ENCODE measurements at regions not wholly inside any gene's neighbourhood (a gene's known extent, or its start where the extent isn't known, plus 50 kb on each side); places are given as distances from the start of the nearest gene placed in this dataset.
A peak's percentile ranks its signal among the peaks of the same experiment; 100 is the strongest.

DNA sequence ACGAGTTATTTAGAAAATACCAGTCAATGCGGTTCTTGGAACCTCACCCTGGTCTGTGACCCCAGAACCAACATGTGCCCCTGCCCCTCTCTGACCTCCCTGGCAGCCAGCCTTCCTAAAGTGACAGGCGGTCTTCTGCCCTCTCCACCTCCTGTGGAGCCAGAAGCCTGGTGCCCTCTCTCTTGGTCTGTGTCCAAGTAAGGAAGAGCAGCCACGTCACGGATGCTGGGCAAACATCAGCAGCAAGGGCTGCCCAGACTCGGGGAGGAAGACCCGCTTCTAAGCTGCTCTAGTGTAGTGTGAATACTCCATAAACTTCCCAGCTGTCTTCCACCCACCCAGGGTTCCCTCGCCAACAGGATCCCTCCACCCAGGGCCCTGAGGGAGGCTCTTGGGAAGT, 272.4 kb downstream of the BMP7 start:
- no peak for DNase-seq (ENCODE audit: low read depth in 4 of 4, low spot score in 1 of 4)

DNA sequence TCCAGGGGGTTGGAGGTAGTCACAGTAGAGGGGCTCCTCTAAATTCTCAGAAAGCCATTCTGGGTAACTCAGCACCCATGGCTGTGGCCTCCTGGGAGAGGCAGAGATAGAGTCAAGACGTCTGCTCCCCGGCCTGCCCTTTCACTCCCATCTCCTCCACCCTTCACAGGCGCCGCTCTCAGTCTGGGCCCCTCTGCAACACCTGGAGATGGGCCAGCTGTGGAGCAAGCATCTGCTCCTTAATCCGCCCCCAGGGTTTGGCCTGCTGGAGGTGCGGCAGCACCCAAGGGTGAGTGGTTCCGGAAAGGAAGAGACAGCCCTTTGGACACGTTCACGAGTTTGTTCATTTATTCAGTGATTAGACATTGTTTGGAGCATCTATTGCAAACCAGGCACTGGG, 271.3 kb downstream of the BMP7 start:
- no peak for DNase-seq (ENCODE audit: low read depth in 4 of 4, low spot score in 1 of 4)

DNA sequence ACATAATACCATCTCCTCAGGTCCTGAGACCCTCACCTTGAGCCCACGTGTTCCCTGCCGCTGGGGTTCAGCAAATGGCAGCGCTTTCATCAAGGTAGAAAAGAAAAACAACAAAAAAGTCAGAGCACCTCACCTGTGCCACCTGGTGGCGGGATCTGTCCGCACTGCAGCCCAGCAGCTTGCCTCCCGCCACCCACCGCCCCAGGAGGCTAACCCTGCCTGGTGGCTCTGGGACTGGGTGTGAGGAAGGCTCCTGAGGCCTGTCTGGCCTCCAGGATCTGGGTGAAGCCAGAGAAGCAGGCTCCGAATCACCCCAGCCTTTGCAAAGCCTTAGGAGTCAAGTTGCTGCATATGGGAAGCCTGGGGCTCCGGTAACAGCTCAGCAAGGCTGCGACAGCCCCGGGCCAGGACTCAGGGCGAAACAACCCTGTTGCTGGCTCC, 270.8 kb downstream of the BMP7 start:
- DNase-seq (ENCODE audit: low read depth in 4 of 4, low spot score in 1 of 4) = peak in 1 of 4 experiments; percentile 2

DNA sequence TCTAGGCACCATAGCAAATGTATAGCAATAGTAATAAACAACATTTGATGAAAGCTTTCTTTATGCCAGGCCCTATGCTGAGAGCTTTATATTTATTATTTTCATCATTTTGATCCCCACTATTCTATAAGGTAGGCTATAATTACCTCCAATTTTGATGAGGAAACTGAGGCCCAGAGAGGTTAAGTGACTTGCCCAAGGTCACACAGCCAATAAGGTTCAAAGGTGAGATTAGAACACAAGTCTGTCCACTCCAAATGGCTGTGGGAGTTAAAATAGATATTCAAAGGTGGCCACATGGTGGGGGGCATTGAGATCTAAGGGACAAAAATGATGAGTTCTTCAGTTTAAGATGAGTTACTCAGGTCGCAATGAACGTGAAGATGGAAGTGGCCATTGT, 269.9 kb downstream of the BMP7 start:
- DNase-seq (ENCODE audit: low read depth in 4 of 4, low spot score in 1 of 4) = no peak

DNA sequence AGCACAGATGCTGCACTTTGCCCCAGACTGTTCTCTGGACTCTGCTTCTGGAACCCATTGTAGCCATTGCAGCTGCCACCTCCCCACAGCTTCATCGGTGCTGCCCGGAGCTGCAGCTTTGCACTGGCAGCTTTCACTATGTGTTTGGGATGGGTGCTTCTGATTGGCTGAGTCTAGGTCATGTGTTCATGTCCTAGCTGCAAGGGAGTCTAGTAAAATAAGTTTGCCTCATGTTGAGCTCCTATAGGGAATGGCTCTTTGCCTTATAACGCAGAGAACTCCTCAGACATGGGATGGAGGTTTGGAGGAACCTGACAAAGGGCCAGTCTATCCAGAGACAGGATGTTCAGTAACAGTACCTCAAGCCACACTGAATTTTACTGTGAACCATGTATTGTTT, 268.0 kb downstream of the BMP7 start:
- no peak for DNase-seq (ENCODE audit: low read depth in 4 of 4, low spot score in 1 of 4)

DNA sequence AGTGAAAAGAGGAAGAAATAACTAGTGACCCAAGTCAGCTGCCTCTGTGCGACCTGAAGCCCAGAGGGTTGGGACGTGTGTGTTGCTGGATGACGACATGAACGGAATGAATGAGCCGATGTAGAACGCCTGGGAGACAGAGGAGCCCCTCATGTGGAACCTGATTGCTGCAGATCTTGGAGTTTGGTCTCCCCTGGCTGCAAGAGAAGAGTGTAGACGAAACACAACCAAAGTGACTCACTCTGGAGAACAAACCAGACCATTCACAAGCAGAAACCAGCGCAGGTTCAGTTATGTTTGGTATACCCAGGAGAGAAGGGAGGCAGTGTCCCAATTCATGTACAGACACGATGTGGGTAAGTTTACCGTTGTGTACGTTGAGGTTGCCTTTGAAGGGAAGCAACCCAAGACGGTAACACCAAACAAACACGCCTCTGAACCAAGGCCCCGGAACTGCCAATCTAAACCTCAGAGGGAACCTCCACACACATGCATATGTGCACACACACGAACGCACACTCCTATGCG, 265.9 kb downstream of the BMP7 start:
- no peak for DNase-seq (ENCODE audit: low read depth in 4 of 4, low spot score in 1 of 4)

DNA sequence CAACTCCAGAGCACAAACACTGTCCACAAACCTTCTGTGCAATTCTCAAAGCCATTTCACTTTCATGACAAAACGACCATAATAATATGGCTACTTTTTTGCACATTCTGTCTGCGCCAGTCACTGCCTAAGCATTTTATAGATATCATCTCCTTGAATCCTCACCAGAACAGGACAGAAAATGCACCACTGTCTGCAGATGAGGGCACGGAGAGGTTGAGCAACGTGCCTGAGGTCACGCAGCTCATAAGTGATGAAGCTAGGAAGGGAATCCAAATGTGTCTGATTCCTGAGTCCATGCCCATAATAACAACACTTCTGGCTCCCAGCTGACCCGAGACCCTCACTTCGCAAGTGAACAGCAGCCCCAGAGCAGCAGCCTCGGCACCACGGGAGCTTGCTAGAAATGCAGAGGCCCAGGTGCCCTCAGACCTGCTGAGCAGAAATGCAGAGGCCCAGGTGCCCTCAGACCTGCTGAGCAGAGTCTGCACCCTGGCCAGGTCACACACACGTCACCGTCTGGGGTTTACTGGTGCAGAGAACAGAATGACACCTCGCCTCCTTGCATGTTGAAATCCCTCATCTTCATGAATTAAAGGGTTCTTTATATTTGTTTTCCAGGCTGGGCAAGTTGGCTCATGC, 265.2 kb downstream of the BMP7 start:
- DNase-seq (ENCODE audit: low read depth in 4 of 4, low spot score in 1 of 4) = no peak

DNA sequence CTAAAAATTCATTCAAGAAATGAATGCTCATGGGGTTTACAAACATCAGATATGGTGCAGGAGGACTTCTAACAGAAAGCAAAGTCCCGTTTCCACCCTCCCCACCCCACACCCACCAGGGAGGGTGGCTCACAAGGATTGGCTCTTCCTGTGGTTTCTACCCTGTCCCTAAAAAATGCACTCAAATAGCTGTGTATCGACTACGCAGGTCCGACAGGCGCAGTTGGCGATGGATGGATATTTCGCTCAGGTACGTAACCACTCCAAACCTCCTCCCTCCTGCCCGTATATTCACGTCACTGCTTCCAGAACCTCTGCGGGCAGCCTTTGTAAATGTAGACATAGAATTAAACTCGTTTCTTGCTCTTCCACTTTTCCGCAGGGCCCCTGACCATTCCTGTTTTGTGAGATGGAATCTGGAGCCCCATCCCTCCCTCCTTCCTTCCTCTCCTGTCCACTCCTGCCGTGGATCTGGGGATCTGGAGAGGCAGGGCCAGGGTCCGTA, 264.3 kb downstream of the BMP7 start:
- DNase-seq (ENCODE audit: low read depth in 4 of 4, low spot score in 1 of 4) = no peak

DNA sequence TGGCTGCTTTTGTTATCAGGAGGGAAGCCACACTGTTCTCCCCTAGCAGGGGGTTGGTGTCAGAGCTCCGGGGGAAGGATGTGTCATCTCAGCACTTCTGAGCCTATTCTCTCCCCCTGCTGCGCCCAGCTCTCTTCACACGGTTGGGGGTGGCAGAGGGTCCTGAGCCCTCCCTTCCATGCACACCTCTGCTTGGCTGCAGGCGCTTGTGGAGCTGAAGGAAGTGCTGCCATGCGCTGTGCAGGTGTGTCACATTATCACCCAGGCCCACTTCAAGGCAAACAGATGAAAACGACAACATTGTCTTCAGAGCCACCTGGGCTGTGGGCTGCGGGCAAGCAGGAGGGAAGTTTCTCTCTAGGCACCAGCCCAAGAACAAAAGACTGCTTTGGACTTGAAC, 263.4 kb downstream of the BMP7 start:
- DNase-seq (ENCODE audit: low read depth in 4 of 4, low spot score in 1 of 4) = no peak

DNA sequence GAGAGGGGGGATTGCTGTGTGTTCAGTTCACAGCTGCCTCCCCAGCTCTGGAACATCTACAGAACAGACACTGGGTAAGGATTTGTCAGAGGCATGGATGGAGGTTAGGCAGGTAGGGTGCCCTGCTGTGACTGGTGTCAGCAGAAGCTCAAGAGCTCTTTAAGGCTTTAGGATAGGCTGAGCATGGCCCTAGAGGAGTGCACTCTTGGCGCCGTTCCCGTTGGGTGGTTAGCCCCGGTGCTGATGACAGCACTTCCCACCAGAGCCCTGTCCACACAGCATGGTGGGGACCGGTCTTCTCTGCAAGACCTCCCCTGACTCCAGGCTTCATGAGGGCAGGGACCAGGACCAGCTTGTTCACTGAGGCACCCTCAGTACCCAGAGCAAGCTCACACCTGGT, 262.0 kb downstream of the BMP7 start:
- no peak for DNase-seq (ENCODE audit: low read depth in 4 of 4, low spot score in 1 of 4)

DNA sequence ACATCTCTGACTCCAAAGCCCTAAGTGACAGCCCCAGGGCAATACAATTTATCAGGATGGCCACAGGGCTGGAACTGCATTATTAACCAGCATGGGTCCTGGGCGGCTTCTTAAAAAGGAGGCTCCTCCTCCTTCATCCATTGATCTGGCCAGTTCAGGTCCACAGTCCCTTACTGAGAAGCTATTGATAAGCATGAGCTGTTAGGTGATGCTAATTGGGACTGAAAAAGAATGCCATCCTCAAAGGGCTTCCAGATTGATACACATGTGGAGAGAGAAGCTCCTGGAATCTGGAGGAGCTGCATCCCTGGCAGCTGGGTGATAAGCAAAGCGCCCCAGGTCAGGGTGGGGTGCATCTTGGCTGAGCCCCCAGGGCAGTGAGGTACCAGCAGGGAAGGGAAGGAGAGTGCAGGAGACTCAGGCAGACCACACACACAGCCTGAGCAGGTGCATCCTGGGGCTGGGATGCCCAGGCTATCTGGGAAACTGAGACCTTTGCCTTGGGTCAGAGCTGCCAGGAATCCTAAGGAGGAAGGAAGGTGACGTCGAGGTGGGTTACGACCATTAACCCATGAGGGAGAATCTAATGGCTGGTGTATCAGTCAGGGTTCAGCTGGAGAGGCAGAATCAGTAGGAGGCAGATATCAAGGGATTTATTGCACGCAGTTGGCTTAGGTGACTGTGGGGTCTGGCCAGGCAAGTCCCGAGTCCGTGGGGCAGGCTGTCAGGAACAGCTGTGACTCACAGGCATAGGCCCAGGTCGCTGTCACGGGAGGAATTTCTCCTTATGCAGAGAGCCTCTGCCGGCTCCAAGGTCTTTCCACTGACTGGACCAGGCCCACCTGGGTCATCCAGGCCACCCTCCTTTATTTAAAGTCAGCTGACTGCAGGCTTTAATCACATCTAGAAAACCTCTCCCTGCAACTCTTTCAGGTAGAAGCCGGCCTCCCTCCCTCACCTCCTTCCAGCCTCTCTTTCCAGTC, 261.2 kb downstream of the BMP7 start:
- DNase-seq (ENCODE audit: low read depth in 4 of 4, low spot score in 1 of 4) = no peak

DNA sequence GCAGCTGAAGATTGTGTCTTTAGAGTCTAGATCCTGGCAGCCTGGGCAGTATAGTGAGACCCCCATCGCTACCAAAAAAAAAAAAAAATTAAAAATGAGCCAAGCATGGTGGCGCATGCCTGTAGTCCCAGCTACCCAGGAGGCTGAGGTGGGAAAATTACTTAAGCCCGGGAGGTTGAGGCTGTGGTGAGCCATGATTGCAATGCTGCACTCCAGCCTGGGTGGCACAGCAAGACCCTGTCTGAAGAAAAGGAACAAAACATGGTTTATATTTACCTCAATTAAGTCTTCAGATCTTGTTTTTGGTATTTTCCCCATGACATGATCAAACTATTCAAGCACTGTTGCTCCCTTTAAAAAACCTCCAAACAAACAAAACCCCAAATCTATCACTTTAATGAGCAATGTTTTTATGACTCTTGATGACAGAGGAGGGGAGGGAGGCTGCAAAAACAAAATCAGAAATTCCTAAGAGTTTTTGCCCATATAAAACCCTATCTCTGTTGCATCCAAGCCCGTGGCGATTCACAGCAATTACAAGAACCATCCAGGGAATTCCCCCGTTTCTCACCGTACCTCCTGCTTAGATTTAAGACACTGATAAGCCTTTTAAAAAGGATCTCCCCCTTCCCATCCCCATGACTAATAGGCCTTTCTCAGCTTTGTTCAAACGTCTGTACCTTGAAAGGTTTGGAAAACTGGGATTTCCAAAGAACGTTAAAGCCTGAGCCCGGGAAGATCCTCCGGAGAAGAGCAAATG, 259.9 kb downstream of the BMP7 start:
- no peak for DNase-seq (ENCODE audit: low read depth in 4 of 4, low spot score in 1 of 4)

DNA sequence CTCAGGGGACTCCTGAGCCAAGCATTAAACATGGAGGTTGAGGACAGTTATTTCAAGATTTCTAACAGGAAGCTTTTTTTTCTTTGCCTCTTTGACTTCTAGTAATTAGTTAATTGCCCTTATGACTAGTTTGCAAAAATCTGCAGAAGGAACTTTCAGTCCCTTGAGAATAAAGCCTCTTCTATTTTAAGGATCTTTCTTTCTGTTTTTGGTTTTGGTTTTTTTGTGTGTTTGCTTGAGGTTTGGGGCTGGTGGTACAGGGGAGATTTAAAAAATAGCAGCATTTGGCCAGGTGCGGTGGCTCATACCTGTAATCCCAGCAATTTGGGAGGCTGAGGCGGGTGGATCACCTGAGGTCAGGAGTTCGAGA, 259.3 kb downstream of the BMP7 start:
- no peak for DNase-seq (ENCODE audit: low read depth in 4 of 4, low spot score in 1 of 4)

DNA sequence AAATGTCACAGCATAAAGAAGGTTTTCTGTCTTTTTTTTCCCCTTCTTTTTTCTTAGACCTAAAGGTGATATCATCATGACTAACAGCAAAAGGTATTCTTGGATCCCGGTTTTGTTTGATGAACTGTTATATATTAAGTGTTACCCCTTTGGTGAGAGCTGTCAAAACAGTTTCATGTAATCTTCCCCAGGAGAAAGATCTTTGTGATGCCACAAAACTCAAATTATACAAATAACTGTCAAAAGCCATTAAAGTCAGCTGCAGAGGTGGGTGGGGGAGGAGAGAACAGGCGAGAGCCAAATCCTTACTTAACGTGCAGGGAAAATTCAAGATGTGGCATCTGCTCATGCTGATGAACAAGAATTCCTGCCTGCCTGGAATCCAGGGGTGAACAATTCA, 258.2 kb downstream of the BMP7 start:
- DNase-seq (ENCODE audit: low read depth in 4 of 4, low spot score in 1 of 4) = no peak

DNA sequence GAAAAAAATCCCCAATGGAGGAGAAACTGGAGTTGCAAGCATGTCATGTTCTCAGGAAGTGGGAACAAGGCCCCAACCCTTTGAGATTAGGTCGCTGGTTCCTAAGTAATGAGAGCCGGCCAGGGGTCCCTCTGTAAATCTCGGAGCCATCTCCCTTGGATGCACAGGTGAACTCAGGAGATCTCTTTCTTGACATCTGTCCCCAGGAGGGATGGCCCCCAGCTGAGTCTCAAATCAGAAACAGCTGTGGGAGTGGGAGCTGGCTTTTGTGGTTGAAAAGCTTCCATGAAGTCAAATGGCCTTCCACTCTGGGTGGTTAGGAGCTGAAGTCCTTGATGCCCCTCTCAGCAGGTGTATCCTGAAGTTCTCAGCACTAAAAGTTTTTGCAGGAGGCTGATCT, 257.1 kb downstream of the BMP7 start:
- DNase-seq (ENCODE audit: low read depth in 4 of 4, low spot score in 1 of 4) = no peak

DNA sequence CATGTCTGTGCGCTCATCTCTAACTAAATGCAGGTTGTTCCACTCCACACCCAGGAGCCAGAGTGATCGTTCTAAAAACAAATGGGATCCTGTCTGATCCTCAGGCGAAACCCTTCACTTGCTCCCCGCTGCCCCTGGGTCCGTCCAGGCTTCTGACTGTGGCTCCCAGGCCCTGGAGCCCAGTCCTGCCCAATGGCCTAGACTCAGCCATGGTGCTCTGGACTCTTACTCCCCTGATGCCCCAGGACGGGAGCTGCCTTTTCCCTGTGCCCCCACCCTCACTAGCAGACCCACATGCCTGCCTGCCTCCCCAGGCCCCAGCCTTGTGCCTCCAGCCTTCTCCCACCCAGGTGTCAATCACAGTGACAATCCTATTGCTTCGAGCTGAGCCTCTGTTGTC, 256.7 kb downstream of the BMP7 start:
- no peak for DNase-seq (ENCODE audit: low read depth in 4 of 4, low spot score in 1 of 4)

DNA sequence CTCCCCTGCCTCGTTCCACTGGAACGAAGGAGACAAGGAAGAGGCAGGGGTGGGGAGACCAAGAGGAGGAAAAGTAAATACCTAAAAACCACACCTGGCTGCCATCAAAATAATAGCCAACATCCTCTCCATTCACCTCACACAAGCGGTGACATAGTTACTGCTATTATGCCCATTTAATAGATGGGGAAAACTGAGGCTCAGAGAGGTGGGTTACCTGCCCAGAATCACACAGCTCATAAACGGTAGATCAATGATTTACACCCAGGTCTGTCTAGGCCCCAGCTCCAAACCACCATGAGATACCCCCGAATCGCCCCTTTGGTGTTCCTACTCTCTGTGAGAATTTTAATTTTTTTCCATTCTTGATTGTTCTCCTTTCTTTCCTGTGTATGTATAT, 253.8 kb downstream of the BMP7 start:
- DNase-seq (ENCODE audit: low read depth in 4 of 4, low spot score in 1 of 4) = no peak

DNA sequence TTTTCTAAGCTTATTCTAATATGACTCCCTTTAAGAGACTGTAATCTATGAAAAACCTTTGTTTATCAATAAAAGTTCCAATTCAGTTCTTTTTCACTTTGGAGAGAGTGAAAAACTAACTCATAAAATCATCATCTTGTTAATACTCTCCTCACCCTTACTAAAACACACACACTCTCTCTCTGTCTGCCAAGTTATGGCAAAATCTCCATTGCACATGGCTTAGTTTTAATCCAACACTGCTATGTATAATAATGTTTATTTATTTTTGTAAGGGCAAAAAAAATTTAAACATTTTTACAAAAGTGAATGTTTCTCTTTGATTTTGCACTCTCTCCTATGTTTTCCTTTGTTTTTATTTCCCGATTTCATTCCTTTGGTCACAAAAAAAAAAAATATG, 253.2 kb downstream of the BMP7 start:
- DNase-seq (ENCODE audit: low read depth in 4 of 4, low spot score in 1 of 4) = no peak

DNA sequence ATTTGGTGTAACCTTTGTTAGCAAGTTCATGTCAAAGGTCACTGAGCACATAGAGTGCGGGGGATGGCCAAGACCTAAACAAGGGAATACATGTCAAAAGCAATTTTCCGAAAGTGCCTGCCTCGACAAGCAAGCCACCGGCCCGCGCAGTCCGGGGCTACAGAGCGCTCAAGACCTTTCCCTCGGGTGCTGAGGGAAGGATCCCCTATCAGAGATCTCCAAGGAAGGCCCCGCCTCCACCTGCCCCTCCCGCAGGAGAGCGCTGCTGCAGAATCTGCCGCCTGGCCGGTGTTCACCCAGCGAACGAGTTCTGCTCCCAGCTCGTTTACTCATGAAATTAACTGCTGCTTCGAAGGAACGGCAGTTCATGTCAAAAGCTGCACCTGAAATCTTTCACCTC, 252.7 kb downstream of the BMP7 start:
- no peak for DNase-seq (ENCODE audit: low read depth in 4 of 4, low spot score in 1 of 4)

DNA sequence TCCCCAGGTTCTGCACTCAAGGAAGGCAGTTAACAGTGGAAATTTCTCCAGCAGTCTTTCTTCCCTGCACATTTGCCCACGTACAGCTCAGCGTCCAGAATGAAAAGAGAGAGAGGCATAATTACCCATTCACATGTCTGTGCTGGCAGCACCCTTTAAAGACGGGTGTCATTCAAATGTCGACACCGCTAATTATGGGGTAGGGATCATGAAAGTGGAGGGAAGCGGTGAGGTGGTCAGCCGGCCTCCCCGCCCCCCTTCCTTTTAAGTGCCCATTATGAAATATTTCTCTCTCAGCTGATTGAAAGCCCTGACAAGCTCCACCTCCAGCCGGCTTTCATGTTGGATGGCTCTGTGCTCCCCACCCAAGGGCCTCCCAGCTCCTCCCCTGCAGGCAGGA, 246.1 kb downstream of the BMP7 start:
- DNase-seq (ENCODE audit: low read depth in 4 of 4, low spot score in 1 of 4) = no peak

DNA sequence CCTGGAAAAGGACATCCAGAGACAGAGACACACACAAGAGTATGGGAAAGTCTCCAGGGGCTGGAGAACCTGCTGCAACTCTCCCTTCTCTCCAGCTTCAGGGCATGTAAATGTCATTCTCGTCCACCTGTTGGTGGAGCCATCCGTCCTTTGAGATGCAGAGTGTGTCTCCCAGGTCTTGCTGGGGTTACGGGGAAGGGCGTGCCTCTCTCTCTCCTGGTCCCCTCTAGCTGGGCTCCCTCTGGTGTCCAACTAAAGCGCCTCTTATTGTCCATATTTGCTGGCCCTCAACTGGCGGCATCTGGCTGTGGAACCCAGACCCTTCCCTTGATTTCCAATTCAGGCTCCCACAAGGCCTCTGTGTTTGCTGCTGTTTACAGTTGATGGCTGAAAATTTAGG, 244.1 kb downstream of the BMP7 start:
- no peak for DNase-seq (ENCODE audit: low read depth in 4 of 4, low spot score in 1 of 4)

Measured in stimulated activated CD4-positive, alpha-beta T cell treated with anti-CD3 and anti-CD28 coated beads, Interleukin-1b, Interleukin-23, amount 100 ng/mL, for 24 hours (primary cell).